Tibial artery (tissue), 4 donors: ENCODE measurements at regions not wholly inside any gene's neighbourhood (a gene's known extent, or its start where the extent isn't known, plus 50 kb on each side); places are given as distances from the start of the nearest gene placed in this dataset.

Source experiments
- DNase-seq, 2 donors: peaks; one replicate each; pipeline ENCODE4 v3.0.0-alpha.2; 2019
- H3K27ac ChIP-seq, 2 donors: fragments of 200-600 bp; sonication (generic) in 1 of 2; 1 replicate in 1 of 2; 2 replicates in 1 of 2; pipeline ENCODE4 v1.5.1; 2018 to 2019; ENCODE audit warnings: mild to moderate bottlenecking in 1 of 2
- H3K27me3 ChIP-seq, 2 donors: fragments of 200-600 bp; sonication (generic) in 1 of 2; one replicate each; pipeline versions ENCODE4 v1.5.1 to v1.6.0; 2016 to 2019
- H3K36me3 ChIP-seq, 3 donors: fragments of 200-600 bp; sonication (generic) in 2 of 3; one replicate each; pipeline ENCODE4 v1.5.1; 2016 to 2019; ENCODE audit warnings: mild to moderate bottlenecking in 2 of 3
- H3K4me1 ChIP-seq, 4 donors: fragments of 200-600 bp; sonication (generic) in 2 of 4; 1 replicate in 3 of 4; 2 replicates in 1 of 4; pipeline ENCODE4 v1.5.1; 2016 to 2019
- H3K4me3 ChIP-seq, 2 donors: fragments of 200-600 bp; sonication (generic) in 1 of 2; 1 replicate in 1 of 2; 2 replicates in 1 of 2; pipeline ENCODE4 v1.5.1; 2018 to 2019; ENCODE audit warnings: mild to moderate bottlenecking in 2 of 2
- H3K9me3 ChIP-seq, 3 donors: fragments of 200-600 bp; sonication (generic) in 1 of 3; one replicate each; pipeline ENCODE4 v1.5.1; 2016 to 2019
- CTCF ChIP-seq, 2 experiments: fragments of 200-600 bp in 1 of 2; fragments of 450-650 bp in 1 of 2; IDR thresholded peaks; one replicate each; pipeline ENCODE4 v1.5.1; 2017 to 2019; ENCODE audit warnings: antibody characterized with exemption in 2 of 2, mild to moderate bottlenecking in 1 of 2, moderate library complexity in 1 of 2
- intact Hi-C: fragments of 100-400 bp; cut with DNase I; formaldehyde crosslinking; loops from one replicate; pipeline ENCODE4 v1.15.0; 2023; ENCODE audit warnings: low total_unique reads

- Histone ChIP-seq H3K4me1 (no peaks in the 10 kb centered on the region), H3K27ac (no peak overlapping the region), H3K4me3 (no peak overlapping the region), H3K9me3 (no peaks in the 10 kb centered on the region), H3K36me3 (no peaks in the 10 kb centered on the region), H3K27me3 (no peaks in the 10 kb centered on the region)
- no peak for TF ChIP-seq CTCF (IDR thresholded peaks at IDR 0.05)
- intact Hi-C loops, result no loop called here
- DNase-seq, result no peak
Measured at GRCh38 chr1:147834181-147834580, 68.4 kb upstream of the GJA8 start.

- no peaks in the 10 kb centered on the region for H3K4me1 ChIP-seq
- no peak overlapping the region for H3K4me3 ChIP-seq
- DNase-seq, result no peak
- no peaks in the 10 kb centered on the region for H3K9me3 ChIP-seq
- intact Hi-C loops, result no loop called here
- H3K27me3 ChIP-seq, result no peaks in the 10 kb centered on the region
- TF ChIP-seq CTCF (IDR thresholded peaks at IDR 0.05), result no peak
- no peaks in the 10 kb centered on the region for H3K36me3 ChIP-seq
- no peak overlapping the region for H3K27ac ChIP-seq
Measured at GRCh38 chr1:147834810-147835209, 67.8 kb upstream of the GJA8 start.

- H3K4me1 ChIP-seq, result no peaks in the 10 kb centered on the region
- intact Hi-C loops, result no loop called here
- no peak for TF ChIP-seq CTCF (IDR thresholded peaks at IDR 0.05)
- no peaks in the 10 kb centered on the region for H3K36me3 ChIP-seq
- DNase-seq, result no peak
- H3K27ac ChIP-seq, result no peak overlapping the region
- no peaks in the 10 kb centered on the region for H3K27me3 ChIP-seq
- H3K9me3 ChIP-seq, result no peaks in the 10 kb centered on the region
- H3K4me3 ChIP-seq, result no peak overlapping the region
Measured at GRCh38 chr1:147837129-147837963, 65.2 kb upstream of the GJA8 start.

- intact Hi-C loops, result no loop called here
- no peak for DNase-seq
- no peaks in the 10 kb centered on the region for H3K36me3 ChIP-seq
- H3K27ac ChIP-seq, result no peak overlapping the region
- H3K4me1 ChIP-seq, result no peaks in the 10 kb centered on the region
- no peak for TF ChIP-seq CTCF (IDR thresholded peaks at IDR 0.05)
- no peak overlapping the region for H3K4me3 ChIP-seq
- H3K27me3 ChIP-seq, result no peaks in the 10 kb centered on the region
- no peaks in the 10 kb centered on the region for H3K9me3 ChIP-seq
Measured at GRCh38 chr1:147837964-147838292, 64.7 kb upstream of the GJA8 start.

- Histone ChIP-seq H3K27ac (no peak overlapping the region), H3K4me1 (no peaks in the 10 kb centered on the region), H3K36me3 (no peaks in the 10 kb centered on the region), H3K27me3 (no peaks in the 10 kb centered on the region), H3K9me3 (no peaks in the 10 kb centered on the region), H3K4me3 (no peak overlapping the region)
- intact Hi-C loops, result no loop called here
- no peak for DNase-seq
- no peak for TF ChIP-seq CTCF (IDR thresholded peaks at IDR 0.05)
Measured at GRCh38 chr1:147840909-147841308, 61.7 kb upstream of the GJA8 start.

GRCh38 chr1:147842578-147842977 is 60.0 kb upstream of the GJA8 start:
- Histone ChIP-seq H3K4me1 (no peaks in the 10 kb centered on the region), H3K27me3 (no peaks in the 10 kb centered on the region), H3K27ac (no peak overlapping the region), H3K36me3 (no peaks in the 10 kb centered on the region), H3K9me3 (no peaks in the 10 kb centered on the region), H3K4me3 (no peak overlapping the region)
- DNase-seq, result no peak
- intact Hi-C loops, result no loop called here
- no peak for TF ChIP-seq CTCF (IDR thresholded peaks at IDR 0.05)
